Mammary epithelial cell (primary cell): ENCODE measurements at regions not wholly inside any gene's neighbourhood (a gene's known extent, or its start where the extent isn't known, plus 50 kb on each side); places are given as distances from the start of the nearest gene placed in this dataset.

Experiments
- CTCF ChIP-seq, 2 donors: IDR thresholded peaks in 1 of 2; conservative IDR thresholded peaks in 1 of 2; 2 replicates each; pipeline ENCODE4 v1.5.1; 2011 to 2012; ENCODE audit warnings: inconsistent platforms in 2 of 2, low read length in 2 of 2, mild to moderate bottlenecking in 2 of 2, control low read depth in 1 of 2, low read depth in 1 of 2; ENCODE audit not compliant: insufficient read depth in 1 of 2; ENCODE audit errors: extremely low read depth in 1 of 2
- EZH2 ChIP-seq: IDR thresholded peaks from 2 replicates; pipeline ENCODE4 v1.6.1; 2012; ENCODE audit warnings: low read length, inconsistent platforms, borderline replicate concordance

GRCh38 chr10:63825766-63826165, 304.6 kb downstream of the REEP3 start:
- TF ChIP-seq CTCF (conservative IDR thresholded peaks at IDR 0.05 in 1 of 2, IDR thresholded peaks at IDR 0.05 in 1 of 2; ENCODE audit: extremely low read depth in 1 of 2, insufficient read depth in 1 of 2, low read depth in 1 of 2, low read length in 2 of 2) = no peak
- no peak for TF ChIP-seq EZH2
